Spleen (tissue), 11 donors: ENCODE measurements at regions not wholly inside any gene's neighbourhood (a gene's known extent, or its start where the extent isn't known, plus 50 kb on each side); places are given as distances from the start of the nearest gene placed in this dataset.

Experiments
- DNase-seq: peaks from one replicate; pipeline ENCODE4 v3.0.0-alpha.2; 2020
- H3K27ac ChIP-seq, 8 donors: fragments of 200-600 bp; sonication (generic) in 7 of 8; 1 replicate in 4 of 8; 2 replicates in 4 of 8; pipeline versions ENCODE4 v1.5.0 to v1.8.0; 2016 to 2021; ENCODE audit warnings: inconsistent platforms in 4 of 8, mild to moderate bottlenecking in 4 of 8, moderate library complexity in 1 of 8
- H3K27me3 ChIP-seq, 7 donors: fragments of 200-600 bp; sonication (generic) in 6 of 7; replicated peaks in 1 of 7; 1 replicate in 4 of 7; 2 replicates in 3 of 7; pipeline versions ENCODE4 v1.5.0 to v1.8.0; 2016 to 2021; ENCODE audit warnings: inconsistent platforms in 3 of 7, mild to moderate bottlenecking in 1 of 7
- H3K36me3 ChIP-seq, 6 donors: fragments of 200-600 bp; sonication (generic) in 5 of 6; 1 replicate in 4 of 6; 2 replicates in 2 of 6; pipeline versions ENCODE4 v1.5.0 to v1.8.0; 2016 to 2021; ENCODE audit warnings: inconsistent platforms in 2 of 6
- H3K4me1 ChIP-seq, 6 donors: fragments of 200-600 bp; sonication (generic) in 5 of 6; 1 replicate in 3 of 6; 2 replicates in 3 of 6; pipeline versions ENCODE4 v1.5.0 to v1.8.0; 2016 to 2021; ENCODE audit warnings: inconsistent platforms in 3 of 6
- H3K4me3 ChIP-seq, 8 donors: fragments of 200-600 bp; sonication (generic) in 7 of 8; 1 replicate in 4 of 8; 2 replicates in 4 of 8; pipeline versions ENCODE4 v1.5.0 to v1.8.0; 2016 to 2021; ENCODE audit warnings: inconsistent platforms in 4 of 8, mild to moderate bottlenecking in 4 of 8, moderate library complexity in 2 of 8
- H3K9me3 ChIP-seq, 8 donors: fragments of 200-600 bp; sonication (generic) in 7 of 8; 1 replicate in 4 of 8; 2 replicates in 4 of 8; pipeline versions ENCODE4 v1.5.0 to v1.8.0; 2016 to 2021; ENCODE audit warnings: inconsistent platforms in 4 of 8
- POLR2A ChIP-seq, 3 donors: fragments of 450-650 bp; IDR thresholded peaks; one replicate each; pipeline ENCODE4 v1.5.1; 2017; ENCODE audit warnings: antibody characterized with exemption in 3 of 3, mild to moderate bottlenecking in 1 of 3
- POLR2AphosphoS5 ChIP-seq, 3 donors: sonication (generic); formaldehyde crosslinking; IDR thresholded peaks; one replicate each; pipeline ENCODE4 v1.5.1; 2017; ENCODE audit warnings: antibody characterized with exemption in 3 of 3
- WGBS, 5 donors: extraction: QIAGEN DNeasy Blood & Tissue Kit in 3 of 5; methylation state at CpG; one replicate each; pipeline versions ENCODE4 v1.1.5 to v1.1.7; 2013 to 2018; 5-methylcytosine and 5-hydroxymethylcytosine counted together
- intact Hi-C: fragments of 100-400 bp; cut with DNase I; formaldehyde crosslinking; loops from one replicate; pipeline ENCODE4 v1.15.0; 2023; ENCODE audit warnings: low total_unique reads
- TF ChIP-seq, protein P1 (sequence below), 11 experiments: fragments of 200-600 bp in 7 of 11; fragments of 450-650 bp in 4 of 11; sonication (generic) in 4 of 11; IDR thresholded peaks in 8 of 11; conservative IDR thresholded peaks in 3 of 11; 1 replicate in 7 of 11; 2 replicates in 4 of 11; pipeline versions ENCODE4 v1.4.0 to v1.8.0; 2016 to 2021; ENCODE audit warnings: antibody characterized with exemption in 11 of 11, inconsistent platforms in 4 of 11, mild to moderate bottlenecking in 1 of 11
- donor health status: healthy with polysubstance abuse.
- donor health status: DM: no; HTN: no; CAD: no; lungs with moderate emphysema.
- donor health status: DM: no; HTN: no; CAD: no.
- donor health status: Bipolar disorder and iron deficiency.
- donor health status: healthy.
- donor health status: DM: no; HTN: no; CAD: no.
- donor health status: DM: yes; HTN: yes; CAD: no.

DNA sequence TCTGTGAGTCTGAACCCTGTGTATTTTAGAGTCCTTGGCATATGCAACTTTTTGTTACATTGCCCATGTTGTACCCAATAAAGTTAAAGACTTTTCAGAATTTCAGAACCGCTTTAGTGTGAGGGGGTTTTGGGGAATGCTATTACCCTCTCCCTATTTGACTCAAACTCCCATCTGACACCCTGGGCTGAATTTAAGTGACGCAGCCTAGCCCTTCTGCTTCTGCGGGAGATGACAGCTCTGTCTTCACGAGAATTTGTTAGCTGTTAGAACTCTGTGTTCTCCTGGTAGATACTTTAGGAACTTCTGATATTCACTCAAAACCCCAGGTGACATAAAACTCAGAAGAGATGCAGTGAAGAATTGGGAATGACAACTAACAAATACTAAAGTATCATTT lies 500.6 kb upstream of the ID4 start:
- TF ChIP-seq POLR2AphosphoS5 (IDR thresholded peaks at IDR 0.05), result no peak
- TF ChIP-seq, protein P1, sequence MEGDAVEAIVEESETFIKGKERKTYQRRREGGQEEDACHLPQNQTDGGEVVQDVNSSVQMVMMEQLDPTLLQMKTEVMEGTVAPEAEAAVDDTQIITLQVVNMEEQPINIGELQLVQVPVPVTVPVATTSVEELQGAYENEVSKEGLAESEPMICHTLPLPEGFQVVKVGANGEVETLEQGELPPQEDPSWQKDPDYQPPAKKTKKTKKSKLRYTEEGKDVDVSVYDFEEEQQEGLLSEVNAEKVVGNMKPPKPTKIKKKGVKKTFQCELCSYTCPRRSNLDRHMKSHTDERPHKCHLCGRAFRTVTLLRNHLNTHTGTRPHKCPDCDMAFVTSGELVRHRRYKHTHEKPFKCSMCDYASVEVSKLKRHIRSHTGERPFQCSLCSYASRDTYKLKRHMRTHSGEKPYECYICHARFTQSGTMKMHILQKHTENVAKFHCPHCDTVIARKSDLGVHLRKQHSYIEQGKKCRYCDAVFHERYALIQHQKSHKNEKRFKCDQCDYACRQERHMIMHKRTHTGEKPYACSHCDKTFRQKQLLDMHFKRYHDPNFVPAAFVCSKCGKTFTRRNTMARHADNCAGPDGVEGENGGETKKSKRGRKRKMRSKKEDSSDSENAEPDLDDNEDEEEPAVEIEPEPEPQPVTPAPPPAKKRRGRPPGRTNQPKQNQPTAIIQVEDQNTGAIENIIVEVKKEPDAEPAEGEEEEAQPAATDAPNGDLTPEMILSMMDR (IDR thresholded peaks at IDR 0.05 in 8 of 11, conservative IDR thresholded peaks at IDR 0.05 in 3 of 11), result no peak
- TF ChIP-seq POLR2A (IDR thresholded peaks at IDR 0.05), result no peak
- no peaks in the 10 kb centered on the region for H3K36me3 ChIP-seq
- no peak overlapping the region for H3K27ac ChIP-seq
- intact Hi-C loops, result no loop called here
- no peak for DNase-seq
- no peaks in the 10 kb centered on the region for H3K4me1 ChIP-seq
- no peaks in the 10 kb centered on the region for H3K27me3 ChIP-seq
- H3K9me3 ChIP-seq, result peaks cover 0 to 9% (median 1%) of the 10 kb centered on the region in 8 donors
- 77 to 88% (median 81%) methylated on average over 4 of the region's 4 CpGs for WGBS, 5 donors
- no peak overlapping the region for H3K4me3 ChIP-seq

DNA sequence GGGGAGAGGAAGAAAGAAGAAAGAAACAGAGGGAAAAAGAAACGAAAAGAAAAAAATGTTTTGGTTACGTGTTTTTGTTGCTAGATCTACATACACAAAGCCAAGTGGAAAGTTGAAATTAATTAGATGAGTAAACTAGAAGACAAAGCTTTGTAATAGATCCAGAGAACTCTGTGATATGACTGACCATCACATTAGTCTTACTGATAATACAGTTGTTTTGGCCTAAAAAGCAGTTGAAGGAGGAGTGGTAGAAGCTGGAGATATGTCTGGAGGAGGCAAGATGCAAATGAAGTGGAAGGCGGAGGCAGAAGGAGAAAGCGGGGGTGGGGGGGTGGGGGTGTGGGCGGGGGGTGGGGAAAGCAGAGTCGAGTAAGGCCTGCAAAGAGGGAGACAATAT lies 500.1 kb upstream of the ID4 start:
- 70 to 85% (median 72%) methylated on average over 6 of the region's 6 CpGs for WGBS, 5 donors
- Histone ChIP-seq H3K36me3 (no peaks in the 10 kb centered on the region), H3K9me3 (peaks cover 0 to 13% (median 6%) of the 10 kb centered on the region in 8 donors), H3K4me1 (no peaks in the 10 kb centered on the region), H3K4me3 (no peak overlapping the region), H3K27me3 (no peaks in the 10 kb centered on the region), H3K27ac (no peak overlapping the region)
- TF ChIP-seq, protein P1 (IDR thresholded peaks at IDR 0.05 in 8 of 11, conservative IDR thresholded peaks at IDR 0.05 in 3 of 11), result no peak
- TF ChIP-seq POLR2A (IDR thresholded peaks at IDR 0.05), result no peak
- TF ChIP-seq POLR2AphosphoS5 (IDR thresholded peaks at IDR 0.05), result no peak
- intact Hi-C loops, result no loop called here
- no peak for DNase-seq

DNA sequence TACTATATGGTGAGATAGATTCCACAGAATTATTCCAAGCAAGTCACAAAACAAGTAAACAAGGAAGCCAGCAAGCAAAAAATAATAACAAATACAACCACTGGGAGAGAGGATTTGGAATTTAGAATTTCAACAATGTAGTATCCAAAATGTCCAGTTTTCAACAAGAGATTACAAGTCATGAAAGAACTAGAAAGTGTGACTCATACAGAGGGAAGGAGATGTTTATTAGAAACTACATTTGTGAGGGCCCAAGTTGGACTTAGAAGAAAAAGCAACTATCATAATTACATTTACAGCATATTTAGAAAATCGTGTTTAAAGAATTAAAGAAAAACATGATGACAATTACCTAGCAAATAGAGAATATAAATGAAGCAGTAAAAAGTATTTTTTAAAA lies 494.6 kb upstream of the ID4 start:
- intact Hi-C loops, result no loop called here

DNA sequence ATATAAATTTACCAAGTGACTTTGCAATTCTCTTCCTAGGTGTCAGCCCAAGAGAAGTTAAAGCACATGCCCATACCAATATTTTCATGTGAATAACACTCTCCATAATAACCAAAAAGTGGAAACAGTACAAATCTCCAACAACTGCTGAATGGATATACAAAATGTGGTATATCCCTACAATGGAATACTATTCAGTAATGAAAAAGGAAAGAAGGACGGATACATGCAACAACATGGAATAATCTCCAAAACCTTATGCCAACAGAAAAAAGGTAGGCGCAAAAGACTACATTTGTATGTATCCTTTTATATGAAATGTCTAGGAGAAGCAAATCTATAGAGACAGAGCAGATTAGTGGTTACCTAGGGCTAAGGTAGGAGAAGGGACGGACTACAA lies 487.7 kb upstream of the ID4 start:
- 79 to 93% (median 89%) methylated on average over 3 of the region's 3 CpGs for WGBS, 5 donors

More for the DNA sequence above, 494.6 kb upstream of the ID4 start:
- no peaks in the 10 kb centered on the region for H3K4me1 ChIP-seq
- DNase-seq, result no peak
- no peaks in the 10 kb centered on the region for H3K36me3 ChIP-seq
- peaks cover 0 to 25% (median 14%) of the 10 kb centered on the region in 8 donors for H3K9me3 ChIP-seq
- H3K27ac ChIP-seq, result no peak overlapping the region
- TF ChIP-seq POLR2AphosphoS5 (IDR thresholded peaks at IDR 0.05) (no peak), POLR2A (IDR thresholded peaks at IDR 0.05) (no peak)
- TF ChIP-seq, protein P1 (IDR thresholded peaks at IDR 0.05 in 8 of 11, conservative IDR thresholded peaks at IDR 0.05 in 3 of 11), result no peak
- H3K4me3 ChIP-seq, result no peak overlapping the region
- 59 to 82% (median 71%) methylated on average over 1 of the region's 1 CpG for WGBS, 5 donors
- no peaks in the 10 kb centered on the region for H3K27me3 ChIP-seq

More for the DNA sequence above, 487.7 kb upstream of the ID4 start:
- DNase-seq, result no peak
- Histone ChIP-seq H3K36me3 (no peaks in the 10 kb centered on the region), H3K4me1 (no peaks in the 10 kb centered on the region), H3K4me3 (no peak overlapping the region), H3K27ac (no peak overlapping the region), H3K9me3 (peaks cover 0 to 30% (median 22%) of the 10 kb centered on the region in 8 donors), H3K27me3 (no peaks in the 10 kb centered on the region)
- TF ChIP-seq POLR2AphosphoS5 (IDR thresholded peaks at IDR 0.05) (no peak), POLR2A (IDR thresholded peaks at IDR 0.05) (no peak)
- TF ChIP-seq, protein P1 (IDR thresholded peaks at IDR 0.05 in 8 of 11, conservative IDR thresholded peaks at IDR 0.05 in 3 of 11), result no peak
- intact Hi-C loops, result no loop called here
